Fibroblast of lung (primary cell): ENCODE measurements at regions not wholly inside any gene's neighbourhood (a gene's known extent, or its start where the extent isn't known, plus 50 kb on each side); places are given as distances from the start of the nearest gene placed in this dataset.
"Not testable (repeated sequence)": the region's sequence is repeated elsewhere in the genome, so short reads cannot be mapped to it uniquely, and the experiment has no call there.

Source experiments
- CTCF ChIP-seq, 2 donors: IDR thresholded peaks in 1 of 2; conservative IDR thresholded peaks in 1 of 2; 1 replicate in 1 of 2; 2 replicates in 1 of 2; pipeline ENCODE4 v1.5.1; 2011 to 2012; ENCODE audit warnings: low read length in 2 of 2, control low read depth in 1 of 2, inconsistent platforms in 1 of 2, low read depth in 1 of 2, mild to moderate bottlenecking in 1 of 2
- EZH2 ChIP-seq: IDR thresholded peaks from 2 replicates; pipeline ENCODE4 v1.5.1; 2012; ENCODE audit warnings: low read length, control low read depth, mild to moderate bottlenecking; ENCODE audit errors: missing control alignments

GRCh38 chr7:76829-77395, 115.5 kb upstream of the FAM20C start:
- TF ChIP-seq EZH2; CTCF (conservative IDR thresholded peaks at IDR 0.05 in 1 of 2, IDR thresholded peaks at IDR 0.05 in 1 of 2; ENCODE audit: low read depth in 1 of 2, low read length in 2 of 2): not testable (repeated sequence)
